ENCODE measurements at regions not wholly inside any gene's neighbourhood (a gene's known extent, or its start where the extent isn't known, plus 50 kb on each side); places are given as distances from the start of the nearest gene placed in this dataset.

DNA sequence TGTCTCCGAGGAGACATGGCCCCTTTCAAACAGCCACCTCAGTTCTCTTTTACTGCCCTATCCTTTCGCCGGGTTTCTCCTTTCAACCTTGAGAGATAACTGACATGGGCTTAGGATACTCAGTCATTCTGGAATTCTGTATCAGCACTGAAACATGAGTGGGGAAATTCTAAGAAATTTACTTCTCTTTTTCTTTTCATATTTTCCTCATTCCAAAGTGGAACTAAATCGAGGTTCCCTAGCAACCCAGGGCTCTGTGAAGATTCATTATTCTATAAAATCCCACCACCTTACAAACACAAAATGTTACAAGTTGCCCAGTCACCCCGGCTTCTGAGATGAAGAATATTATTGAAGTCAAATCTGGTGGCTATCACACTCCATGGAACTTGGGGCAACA, 319.2 kb downstream of the ENC1 start:
- DNase-seq (ENCODE audit: low read depth, low spot score): no peak

DNA sequence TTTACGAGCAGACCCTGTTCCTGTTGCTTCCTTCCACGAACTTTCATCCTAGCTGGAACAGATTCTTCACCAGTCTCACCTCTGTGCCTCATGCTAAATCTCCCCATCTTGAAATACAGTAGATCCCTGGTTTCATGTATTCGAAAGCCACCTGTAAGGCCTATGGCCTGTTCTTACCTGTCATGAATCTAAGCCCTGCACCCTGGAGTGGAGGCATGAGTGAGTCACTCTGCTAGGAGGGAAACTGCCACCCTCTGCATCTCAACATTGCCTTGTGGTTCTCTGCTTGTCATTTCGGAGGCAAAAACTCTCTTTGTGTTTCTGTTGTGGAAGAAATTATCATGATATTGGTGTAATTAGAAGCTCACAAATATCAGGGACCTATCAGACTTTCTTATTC, 320.0 kb downstream of the ENC1 start:
- no peak for DNase-seq (ENCODE audit: low read depth, low spot score)

DNA sequence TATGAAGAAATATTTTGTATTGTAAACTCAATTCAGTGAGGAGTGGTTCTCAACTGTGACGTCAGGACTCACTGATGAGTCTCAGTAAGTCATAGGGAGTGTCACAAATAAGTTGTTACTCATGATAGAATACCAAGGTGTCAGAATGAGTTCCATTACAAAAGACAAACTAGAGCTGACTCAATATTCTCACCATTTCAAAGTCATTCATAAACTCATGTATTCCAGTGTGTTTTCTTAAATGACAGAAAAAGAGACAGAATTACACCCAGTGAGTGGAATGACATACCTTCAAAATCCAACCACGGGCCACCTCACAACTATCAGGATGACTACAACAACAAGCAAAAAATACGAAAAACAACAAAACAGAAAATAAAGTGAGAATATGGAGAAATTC, 321.5 kb downstream of the ENC1 start:
- DNase-seq (ENCODE audit: low read depth, low spot score): no peak

DNA sequence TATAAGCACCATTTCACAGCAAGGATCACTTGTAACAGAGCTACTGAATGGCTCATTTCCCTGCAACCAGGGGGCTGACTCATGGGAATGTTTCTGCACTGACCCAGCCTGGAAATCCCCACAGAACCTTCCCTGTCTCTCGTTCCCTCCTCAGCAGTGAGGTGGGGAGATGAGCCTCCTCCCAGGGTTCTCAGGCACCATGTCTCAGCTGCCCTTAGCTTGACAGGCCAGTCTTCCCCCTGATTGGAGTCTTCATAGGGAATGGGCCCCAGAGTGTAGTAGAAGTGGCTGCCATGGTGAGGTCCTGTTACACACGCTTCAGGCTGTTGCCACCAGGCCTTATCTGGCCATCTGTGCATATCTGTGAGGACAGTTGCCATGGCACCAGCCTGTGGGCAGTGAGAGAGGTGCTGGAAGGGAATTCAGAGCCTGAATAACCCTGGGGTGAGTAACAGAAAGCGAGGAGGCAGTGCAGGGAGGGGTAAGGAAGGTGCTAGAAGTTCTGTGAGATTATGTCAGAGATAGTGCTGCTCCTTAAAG, 324.4 kb downstream of the ENC1 start:
- DNase-seq (ENCODE audit: low read depth, low spot score): peak; percentile 46

DNA sequence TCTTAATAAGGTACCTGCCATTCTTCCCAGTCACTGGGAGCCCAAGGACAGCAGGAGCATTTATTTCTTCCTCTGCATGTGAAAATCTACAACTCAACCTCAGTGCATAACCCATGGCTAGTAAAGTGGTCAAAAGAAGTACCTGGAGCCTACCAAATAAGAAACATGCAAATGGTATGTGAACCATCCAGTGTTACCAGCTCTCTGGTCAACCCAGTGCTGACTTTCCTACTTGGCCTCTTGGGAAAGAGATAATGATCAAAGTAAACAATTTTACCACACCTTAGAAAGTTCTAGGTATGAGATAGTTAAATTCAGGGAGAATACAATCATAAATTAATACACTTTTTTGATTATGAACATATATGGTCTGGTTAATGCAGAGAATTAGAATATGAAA, 325.6 kb downstream of the ENC1 start:
- no peak for DNase-seq (ENCODE audit: low read depth, low spot score)

DNA sequence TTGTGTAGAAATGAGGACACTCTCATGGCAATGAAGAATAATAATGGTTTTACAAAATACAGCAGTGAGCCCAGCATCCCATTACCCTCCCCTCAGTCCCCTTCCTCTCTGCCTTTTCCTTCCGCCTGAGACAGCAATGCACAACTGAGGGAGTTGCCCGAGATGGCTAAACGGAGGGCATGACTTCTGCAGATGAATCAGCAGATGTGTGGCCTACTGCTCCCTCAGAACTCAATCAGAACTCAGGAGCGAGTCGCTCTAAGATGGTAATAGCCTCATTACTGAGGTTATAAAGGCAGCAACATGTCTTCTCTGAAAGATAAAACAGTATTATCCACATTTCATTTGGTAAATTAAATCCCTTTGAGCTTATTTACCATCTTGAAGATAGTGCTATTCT, 326.6 kb downstream of the ENC1 start:
- DNase-seq (ENCODE audit: low read depth, low spot score): no peak

DNA sequence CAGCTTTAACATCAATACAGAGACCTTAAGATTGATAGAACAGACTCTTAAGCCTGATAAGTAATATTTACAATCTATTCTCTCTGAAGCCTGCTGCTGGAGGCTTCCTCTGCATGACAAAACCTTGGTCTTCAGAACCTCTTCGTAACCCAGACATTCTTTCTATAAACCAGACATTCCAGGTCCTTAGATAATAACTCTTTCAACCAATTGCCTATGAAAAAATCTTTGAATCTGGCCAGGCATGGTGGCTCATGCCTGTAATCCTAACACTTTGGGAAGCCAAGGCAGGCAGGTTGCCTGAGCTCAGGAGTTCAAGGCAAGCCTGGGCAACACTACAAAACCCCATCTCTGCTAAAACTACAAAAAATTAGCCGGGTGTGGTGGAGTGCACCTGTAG, 327.8 kb downstream of the ENC1 start:
- DNase-seq (ENCODE audit: low read depth, low spot score): no peak

DNA sequence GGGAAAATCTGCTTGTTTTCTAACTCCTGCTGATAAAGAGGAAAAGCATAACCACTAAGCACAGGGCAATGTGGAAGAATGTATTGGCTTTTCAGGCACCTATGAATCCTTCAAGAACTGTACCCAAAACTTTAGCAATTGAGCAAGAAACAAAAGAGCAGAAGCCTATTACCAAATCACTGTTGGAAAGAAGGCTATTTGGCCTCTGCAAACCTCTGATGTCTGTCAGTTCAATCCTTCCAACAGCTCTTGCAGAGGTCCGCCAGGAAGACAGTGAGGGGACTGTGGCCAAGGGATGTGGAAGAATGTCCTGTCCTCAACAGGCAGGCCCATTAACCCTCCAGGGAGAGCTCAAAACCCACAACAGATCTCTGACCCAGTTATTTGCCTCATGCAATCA, 328.6 kb downstream of the ENC1 start:
- DNase-seq (ENCODE audit: low read depth, low spot score): no peak

DNA sequence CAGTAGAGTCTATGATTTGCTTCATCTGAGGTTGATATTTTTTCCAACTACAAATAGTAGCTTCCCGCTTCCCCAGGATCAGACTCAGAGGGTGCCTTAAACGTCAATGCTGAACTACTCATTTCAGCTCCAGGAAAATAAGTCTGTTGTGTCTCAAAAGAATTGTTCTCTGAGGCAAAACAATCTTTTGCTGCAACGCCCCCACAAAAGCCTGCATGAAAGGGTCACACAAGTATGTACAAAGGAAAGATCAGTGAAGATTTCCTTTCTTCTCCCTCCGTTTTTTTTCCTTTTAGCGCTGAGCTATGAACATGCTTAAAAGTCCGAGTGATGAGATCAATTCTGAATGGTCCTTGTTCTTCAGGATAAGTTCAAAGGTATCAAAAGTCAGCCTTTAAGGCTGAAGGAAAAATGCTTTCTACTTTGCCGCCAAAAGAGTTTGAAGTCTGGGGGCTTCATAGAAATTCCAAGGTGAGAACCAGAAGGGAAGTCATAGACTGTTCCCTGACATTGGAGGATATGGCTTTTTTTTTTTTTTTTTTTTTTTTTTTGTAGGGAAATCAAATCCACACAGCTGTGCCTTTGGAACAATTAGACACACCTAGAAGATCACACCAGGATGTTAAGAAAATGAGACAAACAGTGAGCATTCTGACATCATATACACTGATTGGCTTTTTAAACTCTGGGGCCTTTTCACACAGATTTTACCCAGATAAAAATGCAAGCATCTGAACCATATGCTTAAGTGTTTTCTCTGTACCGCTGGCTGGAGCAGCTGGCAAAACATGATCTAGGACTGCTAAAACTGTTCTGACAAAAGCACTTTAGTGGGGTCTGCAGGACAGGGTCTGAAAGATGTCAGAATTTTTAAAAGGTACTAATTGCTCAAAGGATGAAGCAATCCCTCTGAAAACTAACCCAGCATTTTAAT, 329.3 kb downstream of the ENC1 start:
- no peak for DNase-seq (ENCODE audit: low read depth, low spot score)

DNA sequence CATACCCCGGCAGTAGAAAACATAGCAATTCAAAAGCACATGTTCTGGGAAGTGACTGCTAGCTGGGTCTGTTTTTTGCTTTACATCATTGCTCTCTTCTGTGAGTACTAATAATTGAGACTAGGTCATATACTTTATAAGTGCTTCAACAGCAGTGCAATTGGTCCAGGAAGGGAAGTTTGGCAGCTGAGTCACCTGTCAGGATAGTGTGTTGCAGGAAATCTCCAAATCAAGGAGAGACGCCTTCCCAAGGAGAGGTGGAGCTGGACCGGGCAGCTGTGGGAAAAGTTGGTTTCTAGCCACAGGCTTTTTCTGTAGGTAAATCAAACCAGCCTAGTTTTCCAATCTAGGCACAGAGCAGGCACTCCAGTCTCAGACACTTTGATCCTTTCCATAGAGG, 330.1 kb downstream of the ENC1 start:
- no peak for DNase-seq (ENCODE audit: low read depth, low spot score)

DNA sequence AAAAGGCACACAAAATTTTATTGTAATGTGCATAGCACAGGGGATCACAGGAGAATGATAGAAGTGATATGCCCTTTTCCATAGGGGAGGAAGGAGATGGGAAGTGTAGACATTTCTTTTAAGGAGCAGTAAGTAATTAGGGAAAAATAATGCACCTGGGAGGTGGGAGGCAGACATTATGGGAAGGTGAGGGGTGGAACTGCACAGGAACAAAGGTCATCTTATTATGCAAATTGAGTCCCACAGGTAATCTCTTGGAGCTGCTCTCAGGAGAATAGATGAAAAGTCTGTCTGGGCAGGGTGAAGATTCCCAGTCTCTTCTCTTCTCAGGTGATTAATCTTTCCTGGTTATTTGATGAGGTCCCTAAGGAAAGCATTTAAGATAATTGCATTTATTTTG, 331.5 kb downstream of the ENC1 start:
- no peak for DNase-seq (ENCODE audit: low read depth, low spot score)

DNA sequence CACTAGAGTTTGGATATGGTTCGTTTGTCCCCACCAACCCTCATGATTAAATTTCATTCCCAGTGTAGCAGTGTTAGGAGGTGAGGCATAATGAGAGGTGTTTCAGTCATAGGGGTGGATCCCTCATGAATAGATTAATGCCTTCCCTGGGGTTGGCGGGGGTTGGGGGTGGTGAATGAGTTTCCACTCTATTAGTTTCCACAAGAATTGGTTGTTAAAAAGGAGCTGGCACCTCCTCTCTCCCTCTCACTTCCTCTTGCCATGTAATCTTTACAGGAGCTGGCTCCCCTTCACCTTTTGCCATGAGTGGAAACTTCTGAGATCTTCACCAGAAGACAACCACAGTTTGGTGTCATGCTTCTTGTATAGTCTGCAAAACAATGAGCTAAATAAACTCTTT, 333.7 kb downstream of the ENC1 start:
- no peak for DNase-seq (ENCODE audit: low read depth, low spot score)

DNA sequence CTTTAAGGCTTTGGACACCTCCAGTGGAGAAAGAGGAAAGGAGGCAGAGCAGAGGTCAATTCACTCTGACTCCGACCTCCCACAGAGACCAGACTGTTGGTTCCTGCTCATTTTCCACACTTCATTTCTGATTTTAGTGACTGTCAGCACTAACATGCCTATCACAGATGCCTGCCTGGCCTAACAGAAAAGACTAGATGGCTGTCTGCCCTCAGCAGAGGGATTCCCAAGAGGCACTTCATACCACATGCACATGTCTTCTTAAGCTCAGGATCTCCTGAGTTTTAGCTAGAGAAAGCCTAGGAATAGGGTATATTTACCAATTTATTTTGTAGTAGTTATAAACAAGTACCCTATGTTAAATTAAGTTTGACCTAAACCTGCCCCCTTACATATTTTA, 336.0 kb downstream of the ENC1 start:
- DNase-seq (ENCODE audit: low read depth, low spot score): no peak

DNA sequence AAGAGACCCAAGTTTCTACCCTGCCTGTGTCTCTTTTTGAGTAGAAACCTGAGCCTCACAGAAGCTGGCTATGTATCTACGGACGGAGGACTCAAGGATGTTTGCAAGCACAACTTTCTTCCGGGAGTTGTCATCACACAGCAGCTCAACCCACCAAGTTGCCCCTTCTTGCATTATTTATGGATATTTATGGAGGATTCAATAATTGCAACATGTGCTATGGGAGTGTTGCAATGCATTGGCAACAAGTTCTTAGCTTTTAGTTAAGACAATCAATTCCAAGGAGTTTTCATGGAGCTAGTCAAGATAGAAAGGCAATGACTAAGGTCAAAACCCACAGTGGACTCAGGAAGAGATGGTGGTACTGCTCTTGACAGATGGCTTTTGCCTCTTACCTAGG, 336.9 kb downstream of the ENC1 start:
- DNase-seq (ENCODE audit: low read depth, low spot score): no peak

DNA sequence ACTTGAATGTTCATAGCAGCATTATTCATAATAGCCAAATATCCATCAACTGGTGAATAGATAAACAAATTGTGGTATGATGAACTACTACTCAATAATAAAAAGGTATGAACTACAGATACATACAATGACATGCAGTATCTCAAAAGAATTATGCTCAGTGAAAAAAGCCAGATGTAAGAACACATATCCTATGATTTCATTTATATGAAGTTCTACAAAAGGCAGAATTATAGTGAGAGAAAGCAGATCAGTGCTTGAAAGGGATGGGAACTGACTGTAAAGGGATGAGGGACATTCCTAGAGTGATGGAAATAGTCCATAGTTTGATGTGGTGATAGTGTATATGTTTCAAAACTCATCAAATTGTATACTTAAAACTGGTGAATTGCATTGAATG, 339.0 kb downstream of the ENC1 start:
- DNase-seq (ENCODE audit: low read depth, low spot score): no peak

DNA sequence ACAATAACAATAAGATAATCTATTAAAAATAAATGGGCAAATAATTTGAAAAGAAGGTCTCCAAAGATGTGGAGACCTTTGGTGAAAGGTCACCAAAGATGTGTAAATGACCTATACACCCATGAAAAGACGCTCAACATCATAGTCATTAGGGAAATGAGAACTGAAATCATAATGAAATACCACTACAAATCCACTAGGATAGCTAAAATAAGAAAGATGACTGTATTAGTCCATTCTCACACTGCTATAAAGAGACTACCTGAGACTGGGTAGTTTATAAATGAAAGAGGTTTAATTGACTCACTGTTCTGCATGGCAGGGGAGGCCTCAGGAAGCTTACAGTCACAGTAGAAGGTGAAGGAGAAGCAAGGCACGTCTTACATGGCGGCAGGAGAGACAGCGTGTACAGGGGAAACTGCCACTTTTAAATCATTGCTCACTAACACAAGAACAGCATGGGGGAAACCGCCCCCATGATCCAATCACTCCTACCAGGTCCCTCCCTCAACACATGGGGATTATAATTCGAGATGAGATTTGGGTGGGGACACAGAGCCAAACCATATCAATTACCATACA, 339.6 kb downstream of the ENC1 start:
- no peak for DNase-seq (ENCODE audit: low read depth, low spot score)

DNA sequence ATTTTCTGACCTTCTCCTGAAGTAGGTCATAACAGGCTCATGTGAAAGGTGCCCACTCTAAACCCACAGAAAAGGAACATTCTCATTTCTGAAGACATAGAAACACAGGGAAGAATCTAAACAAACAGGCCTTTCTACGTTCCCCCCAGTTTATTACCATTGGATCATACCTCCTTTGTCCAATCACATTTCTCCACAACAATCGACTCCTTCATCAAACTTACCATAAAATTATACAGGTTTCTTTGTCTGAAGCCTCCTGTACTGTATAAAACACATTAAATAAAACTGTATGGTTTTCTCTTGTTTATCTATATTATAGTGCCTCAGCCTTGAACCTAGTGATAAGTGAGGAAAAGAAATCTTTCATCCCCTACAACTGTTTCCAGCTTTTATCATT, 340.7 kb downstream of the ENC1 start:
- DNase-seq (ENCODE audit: low read depth, low spot score): no peak

DNA sequence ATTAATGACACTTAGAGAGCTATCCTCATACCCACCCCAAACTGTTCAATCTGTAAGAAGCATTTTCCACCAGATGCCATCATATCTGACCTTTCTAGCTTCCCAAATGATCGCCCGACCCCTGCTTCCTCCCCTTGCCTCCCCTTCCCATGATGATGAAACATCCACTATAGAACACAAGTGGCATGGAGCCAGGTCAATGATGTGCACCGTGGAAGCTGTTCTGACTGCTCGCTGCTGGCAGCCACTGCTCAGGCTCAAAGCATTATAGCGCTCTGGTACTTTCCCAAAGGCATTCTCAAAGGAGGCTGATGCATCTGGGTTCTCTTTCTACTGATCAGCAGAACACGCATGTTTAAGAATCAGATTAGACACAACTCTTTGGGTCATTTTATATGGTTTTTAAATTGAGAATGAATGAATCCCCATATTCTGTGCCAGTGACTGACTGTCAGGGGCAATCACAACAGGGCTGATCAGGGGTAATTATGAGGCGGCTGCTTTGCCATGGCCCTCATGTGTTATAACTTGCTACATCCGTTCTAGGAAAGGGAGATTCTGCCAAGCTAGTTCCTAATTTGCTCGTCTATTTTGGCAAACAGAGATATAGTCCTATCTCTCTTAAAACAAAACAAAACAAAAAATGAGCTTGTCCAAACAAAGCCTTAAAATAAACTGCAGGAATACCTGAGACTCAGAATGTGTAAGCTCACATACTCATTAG, 343.7 kb downstream of the ENC1 start:
- DNase-seq (ENCODE audit: low read depth, low spot score): no peak

DNA sequence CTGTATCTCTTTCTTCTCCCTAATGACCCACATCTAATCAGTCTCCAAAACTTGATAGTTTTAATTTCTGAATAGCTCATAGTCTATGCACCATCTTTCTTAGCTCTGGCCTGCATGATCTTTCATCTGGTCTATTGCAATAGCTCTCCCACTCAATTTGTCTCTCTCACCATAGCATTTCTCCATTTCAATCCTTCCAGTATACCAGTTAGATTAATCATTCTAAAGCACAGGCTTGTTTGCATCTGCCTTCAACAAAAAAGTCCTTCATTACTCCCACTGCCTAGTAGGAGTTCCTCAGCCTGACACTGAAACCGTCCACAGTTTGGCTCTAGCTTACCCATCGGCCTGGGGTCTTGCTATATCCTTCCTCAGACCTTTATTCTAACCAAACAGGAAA, 344.9 kb downstream of the ENC1 start:
- no peak for DNase-seq (ENCODE audit: low read depth, low spot score)

DNA sequence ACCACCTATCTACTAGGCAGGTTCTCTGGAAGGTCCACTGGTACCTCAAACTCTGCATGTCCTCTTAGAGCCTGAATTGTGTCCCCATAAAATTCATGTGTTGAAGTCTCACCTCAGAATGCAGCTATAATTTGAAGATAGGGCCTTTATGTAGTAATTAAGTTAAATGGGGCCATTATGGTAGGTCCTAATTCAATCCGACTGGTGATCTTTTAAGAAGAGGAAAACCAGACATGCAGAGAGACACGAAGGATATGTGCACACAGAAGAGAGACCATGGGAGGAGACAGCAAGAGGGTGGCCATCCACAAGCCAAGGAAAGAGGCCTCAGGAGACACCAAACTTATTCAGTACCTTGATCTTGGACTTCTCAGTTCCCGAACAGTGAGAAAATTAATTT, 345.4 kb downstream of the ENC1 start:
- DNase-seq (ENCODE audit: low read depth, low spot score): no peak

DNA sequence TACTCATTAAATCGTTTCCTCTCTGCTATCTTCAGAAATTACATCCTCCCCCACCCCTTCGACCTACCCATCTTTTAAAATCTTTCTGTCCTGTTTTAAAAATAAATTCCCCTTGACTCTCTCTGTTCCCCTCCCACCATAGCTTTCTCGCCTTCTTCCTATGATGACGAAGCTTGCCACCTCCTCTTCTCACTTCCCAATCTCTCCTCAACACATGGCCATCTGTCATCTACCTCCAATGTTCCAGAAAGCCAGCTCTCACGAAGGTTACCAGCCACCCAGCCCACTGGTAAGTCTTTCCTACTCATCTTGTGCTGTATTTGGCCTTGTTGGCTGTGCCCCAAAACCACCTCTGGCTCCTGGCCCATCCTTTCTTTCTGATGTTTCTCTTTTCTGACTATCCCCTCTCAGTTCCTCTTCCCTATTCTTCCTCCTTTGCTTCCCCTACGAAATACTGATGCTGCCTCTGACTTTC, 346.3 kb downstream of the ENC1 start:
- no peak for DNase-seq (ENCODE audit: low read depth, low spot score)

DNA sequence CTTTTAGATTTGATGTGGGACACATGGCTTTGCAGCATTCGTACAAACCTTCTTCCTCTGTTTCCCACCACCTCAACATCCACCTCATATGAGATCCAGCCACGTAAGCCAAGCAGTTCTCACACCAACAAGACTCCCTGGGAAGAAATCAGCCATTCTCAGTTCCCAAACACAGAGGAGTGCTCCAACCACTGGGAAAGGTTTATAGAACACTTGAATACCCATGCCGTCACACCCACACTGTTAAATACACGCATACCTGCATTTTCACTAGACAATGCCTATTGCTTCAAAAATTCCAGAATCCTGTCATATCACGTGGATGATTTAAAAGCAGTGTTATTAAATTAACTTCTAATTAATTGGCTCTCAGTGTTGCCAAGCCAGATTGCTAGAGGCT, 347.3 kb downstream of the ENC1 start:
- DNase-seq (ENCODE audit: low read depth, low spot score): no peak

All from smooth muscle cell of the brain vasculature (primary cell).